KMS-11 (cell line): ENCODE measurements at regions not wholly inside any gene's neighbourhood (a gene's known extent, or its start where the extent isn't known, plus 50 kb on each side); places are given as distances from the start of the nearest gene placed in this dataset.

Experiments
- H2AFZ ChIP-seq: fragments of 200-600 bp; sonication (generic); 2 replicates; pipeline ENCODE4 v1.6.1; 2016; ENCODE audit warnings: antibody characterized with exemption, mixed run types, low read depth
- H3K27ac ChIP-seq: fragments of 200-600 bp; sonication (generic); 2 replicates; pipeline ENCODE4 v1.6.1; 2016; ENCODE audit warnings: mild to moderate bottlenecking, mixed run types
- H3K27me3 ChIP-seq: fragments of 200-600 bp; sonication (generic); 2 replicates; pipeline ENCODE4 v1.6.1; 2017; ENCODE audit warnings: mild to moderate bottlenecking, low read depth, mixed run types, moderate library complexity; ENCODE audit not compliant: insufficient read depth
- H3K36me3 ChIP-seq: fragments of 200-600 bp; sonication (generic); 2 replicates; pipeline ENCODE4 v1.6.1; 2017; ENCODE audit warnings: mild to moderate bottlenecking, mixed run types; ENCODE audit not compliant: insufficient read depth
- H3K4me1 ChIP-seq: fragments of 200-600 bp; sonication (generic); 2 replicates; pipeline ENCODE4 v1.6.1; 2016; ENCODE audit warnings: mild to moderate bottlenecking, low read depth, mixed run types; ENCODE audit not compliant: poor library complexity, severe bottlenecking
- H3K4me2 ChIP-seq: fragments of 200-600 bp; sonication (generic); 2 replicates; pipeline ENCODE4 v1.7.0; 2016; ENCODE audit warnings: mild to moderate bottlenecking, mixed run types
- H3K4me3 ChIP-seq: fragments of 200-600 bp; sonication (generic); IDR thresholded peaks from 2 replicates; pipeline ENCODE4 v1.6.1; 2017; ENCODE audit warnings: low read depth, low read length, mixed read lengths; ENCODE audit not compliant: insufficient read depth
- H3K79me2 ChIP-seq: fragments of 200-600 bp; sonication (generic); 2 replicates; pipeline ENCODE4 v1.6.1; 2016; ENCODE audit warnings: low read depth, mixed run types; ENCODE audit not compliant: insufficient read depth
- H3K9ac ChIP-seq: fragments of 200-600 bp; sonication (generic); 2 replicates; pipeline ENCODE4 v1.6.1; 2016; ENCODE audit warnings: mild to moderate bottlenecking, mixed run types
- H4K20me1 ChIP-seq: fragments of 200-600 bp; sonication (generic); 2 replicates; pipeline ENCODE4 v1.6.1; 2016; ENCODE audit warnings: mild to moderate bottlenecking, mixed run types; ENCODE audit not compliant: insufficient read depth
- CTCF ChIP-seq: fragments of 200-600 bp; sonication (generic); conservative IDR thresholded peaks from 2 replicates; pipeline ENCODE4 v1.6.1; 2017; ENCODE audit warnings: low read depth, mild to moderate bottlenecking, antibody characterized with exemption, low read length, moderate library complexity, mixed read lengths

DNA sequence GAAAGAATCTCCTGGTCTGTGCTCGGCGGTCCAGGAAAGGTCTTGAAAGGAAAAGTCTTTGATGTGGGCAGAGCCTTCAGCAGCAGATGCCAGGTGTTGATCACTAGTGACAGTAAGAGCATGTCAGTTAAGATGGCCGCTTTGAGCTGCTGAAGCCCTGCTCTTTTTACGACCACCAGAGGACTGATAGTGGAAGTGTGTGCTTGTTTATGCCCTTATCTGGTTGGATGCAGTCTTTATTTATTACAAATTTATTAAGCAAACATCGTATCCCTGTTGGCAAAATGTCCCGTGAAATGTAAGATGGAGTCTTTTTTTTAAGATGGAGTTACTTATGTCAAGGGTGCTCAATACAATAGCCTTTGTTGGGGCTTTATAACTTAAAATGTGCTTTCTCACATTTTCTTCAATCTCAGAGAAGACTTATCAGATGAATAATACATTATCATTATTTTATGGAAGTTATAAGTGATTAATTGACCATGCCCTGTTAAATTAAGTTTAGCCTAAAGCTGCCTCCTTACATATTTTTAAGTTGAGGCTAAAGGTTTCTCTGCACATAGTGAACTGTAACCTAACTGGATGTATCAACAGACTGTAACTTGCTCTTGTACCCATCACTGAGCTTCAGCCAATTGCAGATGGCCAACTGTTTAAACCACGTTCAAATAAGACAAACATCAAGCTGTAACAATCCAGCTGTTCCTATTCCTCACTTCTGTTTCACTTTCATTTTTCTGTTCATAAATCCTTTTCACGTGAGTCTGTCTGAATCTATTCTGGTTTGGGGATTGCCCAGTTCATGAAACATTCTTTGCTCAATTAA is 97.4 kb upstream of the PIK3CG start:
- no peak for TF ChIP-seq CTCF
- no peaks in the 10 kb centered on the region for H3K79me2 ChIP-seq
- no peaks in the 10 kb centered on the region for H3K27me3 ChIP-seq
- H3K27ac ChIP-seq: peak overlapping the region; percentile 59
- H2AFZ ChIP-seq: peak overlapping the region; percentile 53
- H3K4me2 ChIP-seq: peak overlapping the region; percentile 76
- H3K4me3 ChIP-seq: no peak overlapping the region
- peaks cover 29% of the 10 kb centered on the region for H3K4me1 ChIP-seq
- H4K20me1 ChIP-seq: no peaks in the 10 kb centered on the region
- H3K36me3 ChIP-seq: no peaks in the 10 kb centered on the region
- H3K9ac ChIP-seq: peak overlapping the region; percentile 22; the same call in 1 of the 2 replicates

DNA sequence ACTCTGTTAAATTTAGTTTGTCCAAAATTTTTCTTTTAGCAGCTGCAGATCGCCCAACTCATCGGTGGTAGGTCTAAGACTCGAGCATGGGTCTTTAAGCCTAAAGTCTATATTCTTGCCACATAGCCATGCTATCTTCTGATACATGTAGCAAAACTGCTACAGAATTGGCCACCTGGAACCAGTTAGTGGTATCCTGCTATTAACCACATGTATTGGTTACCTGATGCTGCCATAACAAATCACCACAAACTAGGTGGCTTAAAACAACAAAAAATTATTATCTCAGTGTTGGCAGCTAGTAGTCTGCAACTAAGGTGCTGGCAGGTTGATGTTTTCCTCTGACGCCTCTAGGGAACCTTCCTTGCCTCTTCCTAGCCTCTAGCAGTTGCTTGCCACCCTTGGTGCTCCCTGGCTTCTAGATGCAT is 96.7 kb upstream of the PIK3CG start:
- Histone ChIP-seq H3K36me3 (no peaks in the 10 kb centered on the region), H3K27me3 (no peaks in the 10 kb centered on the region), H3K9ac (peak overlapping the region; percentile 22; the same call in 1 of the 2 replicates), H3K4me3 (no peak overlapping the region), H4K20me1 (no peaks in the 10 kb centered on the region), H3K4me1 (peaks cover 29% of the 10 kb centered on the region), H3K27ac (peak overlapping the region; percentile 59), H2AFZ (peak overlapping the region; percentile 53), H3K79me2 (no peaks in the 10 kb centered on the region), H3K4me2 (peak overlapping the region; percentile 76)
- TF ChIP-seq CTCF: no peak

GRCh38 chr7:106770191-106770590 is 94.9 kb upstream of the PIK3CG start:
- TF ChIP-seq CTCF: no peak
- Histone ChIP-seq H2AFZ (no peak overlapping the region), H3K9ac (no peak overlapping the region), H3K27ac (no peak overlapping the region), H4K20me1 (no peaks in the 10 kb centered on the region), H3K36me3 (no peaks in the 10 kb centered on the region), H3K27me3 (no peaks in the 10 kb centered on the region), H3K4me1 (peaks cover 29% of the 10 kb centered on the region), H3K4me2 (no peak overlapping the region), H3K4me3 (no peak overlapping the region), H3K79me2 (no peaks in the 10 kb centered on the region)

GRCh38 chr7:106772655-106773108 is 92.4 kb upstream of the PIK3CG start:
- no peak for TF ChIP-seq CTCF
- Histone ChIP-seq H4K20me1 (no peaks in the 10 kb centered on the region), H3K27me3 (no peaks in the 10 kb centered on the region), H3K36me3 (no peaks in the 10 kb centered on the region), H3K9ac (no peak overlapping the region), H3K4me1 (peaks cover 14% of the 10 kb centered on the region), H2AFZ (no peak overlapping the region), H3K27ac (no peak overlapping the region), H3K79me2 (no peaks in the 10 kb centered on the region), H3K4me2 (no peak overlapping the region), H3K4me3 (no peak overlapping the region)
